Activated CD4-positive, alpha-beta T cell treated with anti-CD3 and anti-CD28 coated beads, Interleukin-2, amount 10 ng/mL, durations not matched to agents 24 days and 14 days (primary cell): ENCODE measurements at regions not wholly inside any gene's neighbourhood (a gene's known extent, or its start where the extent isn't known, plus 50 kb on each side); places are given as distances from the start of the nearest gene placed in this dataset.

Experiments
- DNase-seq: peaks from one replicate; pipeline ENCODE4 v3.0.0; 2022
- H3K27ac Mint-ChIP-seq: one replicate; pipeline ENCODE4 v1.8.0; 2022; ENCODE audit warnings: mild to moderate bottlenecking, mixed read lengths
- H3K27me3 Mint-ChIP-seq: one replicate; pipeline ENCODE4 v1.8.0; 2022; ENCODE audit warnings: mixed read lengths
- H3K36me3 Mint-ChIP-seq: one replicate; pipeline ENCODE4 v1.8.0; 2022; ENCODE audit warnings: low read depth, mild to moderate bottlenecking, mixed read lengths
- H3K4me1 Mint-ChIP-seq: one replicate; pipeline ENCODE4 v1.8.0; 2021; ENCODE audit warnings: mixed read lengths
- H3K4me3 Mint-ChIP-seq: one replicate; pipeline ENCODE4 v1.8.0; 2022; ENCODE audit warnings: mild to moderate bottlenecking, moderate library complexity, mixed read lengths
- H3K9me3 Mint-ChIP-seq: one replicate; pipeline ENCODE4 v1.8.0; 2021; ENCODE audit warnings: mixed read lengths
- intact Hi-C: fragments of 100-400 bp; cut with micrococcal nuclease; formaldehyde crosslinking; loops from one replicate; pipeline ENCODE4 v1.15.1; 2023

DNA sequence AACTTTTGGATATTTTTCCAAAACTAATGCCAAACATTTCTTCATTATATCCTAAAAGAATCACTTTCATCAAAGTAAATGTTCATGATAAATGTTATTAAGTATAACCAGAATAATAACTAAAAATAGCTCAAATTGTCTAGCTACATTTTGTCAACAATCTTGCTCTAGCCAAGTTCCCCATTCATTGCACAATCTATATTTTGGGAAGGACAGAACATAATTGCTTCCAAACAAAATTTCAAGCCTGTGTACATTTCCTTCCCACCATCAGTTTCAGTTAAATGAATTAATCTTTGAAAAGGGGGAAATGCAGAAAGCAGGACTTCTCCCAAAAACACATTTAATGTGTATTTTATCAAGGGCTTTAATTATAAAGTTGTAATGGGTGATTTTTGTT lies 98.0 kb upstream of the PLEKHG7 start:
- Mint-ChIP-seq H3K27ac (no peak overlapping the region), H3K4me3 (no peak overlapping the region), H3K27me3 (no peaks in the 10 kb centered on the region), H3K4me1 (peaks cover 27% of the 10 kb centered on the region), H3K36me3 (peaks cover 19% of the 10 kb centered on the region), H3K9me3 (peaks cover 25% of the 10 kb centered on the region)
- DNase-seq: no peak
- intact Hi-C loops: loop anchor here (5.0 kb wide), 1 partner anchor 917 kb away; no protein-coding TSS in a partner anchor

DNA sequence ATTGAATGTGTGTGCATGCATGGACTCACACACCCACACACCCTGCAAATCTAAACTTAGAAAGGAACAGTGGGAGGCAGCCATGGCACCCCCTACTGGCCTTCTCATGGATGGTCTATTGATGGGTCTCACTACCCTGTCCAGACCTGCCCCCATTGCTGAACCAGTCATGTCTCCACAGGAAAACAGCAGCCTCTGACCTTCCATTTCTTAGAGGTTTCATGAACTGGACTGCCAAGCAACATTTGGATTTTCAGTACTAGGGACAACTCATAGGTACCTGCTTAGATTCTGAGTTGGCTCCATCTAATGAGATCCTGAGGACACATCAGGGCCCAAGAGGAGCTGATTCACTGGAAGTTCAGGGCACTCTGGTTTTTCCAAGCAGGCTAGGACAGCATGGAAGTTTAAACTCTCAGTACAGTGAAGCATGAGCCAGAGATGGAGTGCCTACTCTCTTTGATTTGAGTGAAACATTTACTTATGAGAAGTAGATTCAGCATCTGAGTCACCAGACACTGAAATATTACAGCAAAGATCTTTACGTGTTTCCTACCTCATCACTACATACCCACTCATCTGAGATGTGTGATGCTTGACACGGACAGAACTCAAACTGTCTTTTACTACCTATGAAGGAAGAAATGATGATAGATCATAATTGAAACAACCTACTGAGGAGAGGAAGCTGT lies 98.9 kb upstream of the PLEKHG7 start:
- H3K36me3 Mint-ChIP-seq: peaks cover 28% of the 10 kb centered on the region
- H3K4me3 Mint-ChIP-seq: no peak overlapping the region
- H3K9me3 Mint-ChIP-seq: peaks cover 34% of the 10 kb centered on the region
- H3K27ac Mint-ChIP-seq: peak overlapping the region; percentile 89
- intact Hi-C loops: loop anchor here (5.0 kb wide), 1 partner anchor 917 kb away; no protein-coding TSS in a partner anchor
- H3K27me3 Mint-ChIP-seq: no peaks in the 10 kb centered on the region
- peaks cover 28% of the 10 kb centered on the region for H3K4me1 Mint-ChIP-seq
- DNase-seq: no peak

DNA sequence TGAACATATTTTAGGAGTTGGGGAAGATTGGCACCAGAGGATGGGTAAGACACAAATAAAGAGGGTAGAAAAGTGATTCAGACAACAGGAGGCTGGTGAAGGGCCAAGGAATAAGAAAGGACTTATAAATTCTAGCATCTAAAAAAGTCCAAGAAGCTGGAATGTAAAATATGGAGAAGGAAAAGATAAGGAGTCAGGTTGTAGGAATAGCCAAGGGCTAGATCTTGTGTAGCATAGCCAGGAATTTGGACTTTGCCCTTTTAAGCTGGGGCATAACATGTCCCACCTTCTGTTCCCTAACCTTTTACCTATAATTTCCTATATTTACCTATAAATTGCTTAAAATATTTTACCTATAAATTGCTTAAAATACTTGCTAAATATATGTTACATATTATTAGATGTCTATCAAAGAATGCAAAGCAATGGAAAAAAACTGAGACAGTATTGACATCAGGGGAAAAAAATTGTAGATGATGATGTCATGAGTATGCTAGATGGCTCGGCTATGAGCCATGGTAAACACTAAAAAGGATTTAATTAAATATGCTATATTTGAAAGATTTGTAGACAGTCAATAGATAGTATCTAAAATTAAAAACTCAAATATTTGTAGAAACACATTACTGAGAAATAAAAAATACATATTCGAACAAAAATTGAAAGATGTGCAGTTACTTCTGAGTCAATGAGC lies 99.7 kb upstream of the PLEKHG7 start:
- intact Hi-C loops: loop anchor here (5.0 kb wide), 1 partner anchor 916 kb away; no protein-coding TSS in a partner anchor
- H3K4me1 Mint-ChIP-seq: peaks cover 26% of the 10 kb centered on the region
- no peaks in the 10 kb centered on the region for H3K27me3 Mint-ChIP-seq
- peaks cover 33% of the 10 kb centered on the region for H3K36me3 Mint-ChIP-seq
- DNase-seq: no peak
- H3K4me3 Mint-ChIP-seq: no peak overlapping the region
- peak overlapping the region; percentile 9 for H3K27ac Mint-ChIP-seq
- peaks cover 38% of the 10 kb centered on the region for H3K9me3 Mint-ChIP-seq

DNA sequence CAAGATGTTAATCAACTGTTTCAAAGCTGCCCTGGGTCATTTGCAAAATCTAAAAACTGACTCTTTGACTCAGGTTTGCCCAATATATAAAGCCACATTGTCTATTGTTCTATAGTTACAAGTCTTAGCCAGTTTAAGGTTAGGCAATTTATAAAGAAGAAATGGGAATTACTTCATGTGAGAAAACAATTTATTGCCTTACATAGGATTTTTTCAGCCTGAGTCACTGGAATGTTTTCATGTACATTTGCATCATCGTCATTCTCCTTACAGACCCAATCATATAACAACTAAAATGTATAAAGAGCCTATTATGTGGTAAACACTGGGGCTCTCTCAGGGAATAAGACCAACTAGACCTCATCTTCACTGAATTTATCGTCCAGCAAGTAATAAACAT lies 100.3 kb upstream of the PLEKHG7 start:
- peaks cover 30% of the 10 kb centered on the region for H3K4me1 Mint-ChIP-seq
- H3K36me3 Mint-ChIP-seq: peaks cover 38% of the 10 kb centered on the region
- H3K4me3 Mint-ChIP-seq: no peak overlapping the region
- peak overlapping the region; percentile 9 for H3K27ac Mint-ChIP-seq
- no peaks in the 10 kb centered on the region for H3K27me3 Mint-ChIP-seq
- H3K9me3 Mint-ChIP-seq: peaks cover 38% of the 10 kb centered on the region
- intact Hi-C loops: loop anchor here (5.0 kb wide), 1 partner anchor 915 kb away; no protein-coding TSS in a partner anchor
- no peak for DNase-seq

DNA sequence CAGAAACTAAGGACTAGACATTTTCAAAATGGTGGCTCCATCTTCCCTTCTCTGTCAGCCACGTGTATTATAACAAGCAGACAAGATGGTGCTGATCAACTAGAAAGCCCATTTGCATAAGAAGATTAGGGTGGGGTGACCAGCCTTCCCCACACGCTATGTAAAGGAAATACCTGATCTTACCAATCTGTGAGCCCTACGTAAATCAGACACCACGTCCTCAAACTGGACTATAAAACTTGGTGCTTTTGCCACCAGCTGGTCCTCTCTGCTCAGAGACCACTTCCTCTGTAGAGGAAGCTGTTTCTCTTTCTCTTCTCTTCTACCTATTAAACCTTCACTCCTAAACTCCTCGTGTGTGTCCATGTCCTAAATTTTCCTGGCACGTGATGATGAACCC lies 101.1 kb upstream of the PLEKHG7 start:
- Mint-ChIP-seq H3K27me3 (no peaks in the 10 kb centered on the region), H3K36me3 (peaks cover 45% of the 10 kb centered on the region), H3K27ac (no peak overlapping the region), H3K4me1 (peaks cover 36% of the 10 kb centered on the region), H3K4me3 (no peak overlapping the region), H3K9me3 (peaks cover 42% of the 10 kb centered on the region)
- no peak for DNase-seq
- intact Hi-C loops: loop anchor here (5.0 kb wide), 1 partner anchor 914 kb away; no protein-coding TSS in a partner anchor

DNA sequence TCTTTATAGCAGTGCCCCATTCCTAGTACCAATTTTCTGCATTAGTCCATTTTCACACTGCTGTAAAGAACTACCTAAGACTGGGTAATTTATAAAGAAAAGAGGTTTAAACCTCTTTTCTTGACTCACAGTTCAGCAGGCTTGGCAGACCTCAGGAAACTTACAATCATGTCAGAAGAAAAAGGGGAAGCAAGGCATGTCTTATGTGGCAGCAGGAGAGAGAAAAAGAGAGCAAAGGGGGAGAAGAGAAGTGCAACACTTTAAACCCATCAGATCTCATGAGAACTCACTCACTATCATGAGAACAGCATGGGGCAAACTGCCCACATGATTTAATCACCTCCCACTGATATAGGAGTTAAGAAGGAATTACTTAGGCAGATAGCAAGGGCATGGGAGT lies 101.6 kb upstream of the PLEKHG7 start:
- H3K36me3 Mint-ChIP-seq: peaks cover 49% of the 10 kb centered on the region
- H3K27me3 Mint-ChIP-seq: no peaks in the 10 kb centered on the region
- H3K4me1 Mint-ChIP-seq: peaks cover 41% of the 10 kb centered on the region
- no peak overlapping the region for H3K4me3 Mint-ChIP-seq
- no peak for DNase-seq
- H3K9me3 Mint-ChIP-seq: peaks cover 45% of the 10 kb centered on the region
- intact Hi-C loops: loop anchor here (5.0 kb wide), 1 partner anchor 914 kb away; no protein-coding TSS in a partner anchor
- H3K27ac Mint-ChIP-seq: no peak overlapping the region

DNA sequence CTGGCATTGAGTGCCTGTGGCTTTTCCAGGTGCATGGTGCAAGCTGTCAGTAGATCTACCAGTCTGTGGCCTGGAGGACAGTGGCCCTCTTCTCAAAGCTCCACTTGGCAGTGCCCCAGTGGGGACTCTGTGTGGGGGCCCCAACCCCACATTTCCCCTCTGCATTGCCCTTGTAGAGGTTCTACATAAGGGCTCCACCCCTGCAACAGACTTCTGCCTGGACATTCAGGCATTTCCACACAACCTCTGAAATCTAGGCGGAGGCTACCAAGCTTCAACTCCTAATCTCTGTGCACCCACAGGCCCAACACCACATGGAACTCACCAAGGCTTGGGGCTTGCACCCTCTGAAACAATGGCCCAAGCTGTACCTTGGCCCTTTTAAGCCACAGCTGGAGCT lies 102.7 kb upstream of the PLEKHG7 start:
- peaks cover 55% of the 10 kb centered on the region for H3K36me3 Mint-ChIP-seq
- H3K4me3 Mint-ChIP-seq: no peak overlapping the region
- H3K27me3 Mint-ChIP-seq: no peaks in the 10 kb centered on the region
- intact Hi-C loops: loop anchor here (5.0 kb wide), 1 partner anchor 913 kb away; no protein-coding TSS in a partner anchor
- peaks cover 52% of the 10 kb centered on the region for H3K9me3 Mint-ChIP-seq
- DNase-seq: no peak
- H3K4me1 Mint-ChIP-seq: peaks cover 48% of the 10 kb centered on the region
- H3K27ac Mint-ChIP-seq: no peak overlapping the region

DNA sequence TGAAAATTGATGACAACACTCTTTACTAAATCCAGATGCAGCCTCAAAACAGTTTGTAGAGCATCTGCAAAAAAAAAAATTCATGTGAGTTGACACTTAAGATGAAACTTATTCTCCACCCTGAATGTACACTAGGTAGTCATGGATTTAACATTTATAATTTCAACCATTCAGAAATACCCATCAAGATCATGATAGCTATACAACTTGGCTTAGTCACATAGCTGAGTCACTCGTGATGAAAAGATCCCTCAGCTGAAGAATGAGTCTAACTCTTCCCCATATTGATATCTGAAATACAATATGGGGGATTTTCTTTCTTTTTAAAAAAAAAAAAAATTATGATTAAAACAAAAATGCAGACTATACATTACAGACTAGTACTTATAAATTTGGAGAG lies 104.8 kb upstream of the PLEKHG7 start:
- intact Hi-C loops: loop anchor here (1.0 to 5.0 kb wide), 2 partner anchors 195 to 329 kb away; partner anchors contain the start of gene EEA1
- H3K4me1 Mint-ChIP-seq: peaks cover 54% of the 10 kb centered on the region
- no peak overlapping the region for H3K4me3 Mint-ChIP-seq
- peaks cover 60% of the 10 kb centered on the region for H3K36me3 Mint-ChIP-seq
- DNase-seq: no peak
- H3K27me3 Mint-ChIP-seq: no peaks in the 10 kb centered on the region
- H3K9me3 Mint-ChIP-seq: peaks cover 46% of the 10 kb centered on the region
- H3K27ac Mint-ChIP-seq: peak overlapping the region; percentile 84

DNA sequence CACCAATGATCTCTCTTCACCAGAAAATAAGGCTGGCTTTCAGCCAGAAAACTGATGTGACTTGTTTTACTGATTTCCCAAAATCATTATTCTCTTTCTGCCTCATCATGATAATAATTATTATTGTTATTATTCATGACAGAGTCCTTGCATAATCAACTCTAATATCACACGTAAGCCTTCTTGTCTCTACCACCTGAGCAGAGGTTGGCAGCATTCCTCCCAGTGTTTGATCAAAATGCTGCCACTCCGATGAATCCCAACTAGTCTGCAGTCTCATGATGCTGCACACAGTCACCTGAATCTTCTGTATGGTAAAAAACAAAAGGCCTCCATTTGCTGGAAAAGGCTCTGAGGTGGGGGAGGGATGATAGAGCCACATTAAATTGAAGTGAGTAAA lies 105.7 kb upstream of the PLEKHG7 start:
- Mint-ChIP-seq H3K27ac (peak overlapping the region; percentile 84), H3K9me3 (peaks cover 40% of the 10 kb centered on the region), H3K27me3 (no peaks in the 10 kb centered on the region), H3K4me1 (peaks cover 54% of the 10 kb centered on the region), H3K36me3 (peaks cover 58% of the 10 kb centered on the region), H3K4me3 (no peak overlapping the region)
- intact Hi-C loops: loop anchor here (5.0 kb wide), 1 partner anchor 330 kb away; the partner anchor contains the start of gene EEA1
- no peak for DNase-seq

DNA sequence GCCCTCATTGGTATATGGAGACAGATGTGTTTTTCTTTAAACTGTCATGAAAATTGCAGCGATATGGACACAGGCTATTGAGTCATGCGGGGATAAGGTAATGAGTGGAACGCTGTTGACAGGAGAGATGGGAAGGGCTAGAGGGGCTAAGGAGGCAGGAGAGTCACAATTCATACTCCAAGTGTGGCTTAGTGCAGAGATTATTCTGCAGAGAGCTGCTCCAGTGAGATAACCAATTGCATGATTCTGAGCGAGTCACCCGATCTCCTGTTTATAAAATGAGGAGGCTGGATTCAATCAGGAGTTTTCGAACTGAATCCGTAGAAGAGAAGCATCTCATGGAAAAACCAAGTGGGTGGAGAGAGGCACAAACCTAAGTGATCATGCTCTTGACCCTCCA lies 106.4 kb upstream of the PLEKHG7 start:
- Mint-ChIP-seq H3K9me3 (peaks cover 35% of the 10 kb centered on the region), H3K27me3 (no peaks in the 10 kb centered on the region), H3K4me1 (peaks cover 55% of the 10 kb centered on the region), H3K27ac (peak overlapping the region; percentile 40), H3K4me3 (no peak overlapping the region), H3K36me3 (peaks cover 53% of the 10 kb centered on the region)
- intact Hi-C loops: loop anchor here (5.0 kb wide), 1 partner anchor 331 kb away; the partner anchor contains the start of gene EEA1
- no peak for DNase-seq

DNA sequence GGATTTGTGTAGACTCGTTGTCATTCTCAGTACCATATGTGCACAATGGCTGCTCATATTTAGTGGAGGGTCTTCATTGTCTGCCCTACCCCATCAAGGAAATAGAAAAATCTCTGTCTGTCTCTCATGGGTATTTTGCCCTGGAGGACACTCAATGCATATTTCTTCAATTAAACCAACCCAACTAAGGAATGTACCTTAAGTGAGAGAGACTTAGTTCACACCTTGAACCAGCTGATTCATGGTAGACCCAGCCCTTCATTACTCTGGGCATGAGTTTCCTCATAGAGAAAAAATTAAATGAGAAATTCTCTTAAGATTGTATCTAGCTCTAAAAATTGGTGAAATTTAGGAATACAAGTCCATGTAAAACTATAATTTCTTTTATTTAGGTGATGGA lies 107.1 kb upstream of the PLEKHG7 start:
- no peak for DNase-seq
- Mint-ChIP-seq H3K9me3 (peaks cover 27% of the 10 kb centered on the region), H3K4me3 (peak overlapping the region; percentile 16), H3K36me3 (peaks cover 46% of the 10 kb centered on the region), H3K27ac (peak overlapping the region; percentile 79), H3K27me3 (no peaks in the 10 kb centered on the region), H3K4me1 (peaks cover 52% of the 10 kb centered on the region)
- intact Hi-C loops: loop anchor here (2.0 to 5.0 kb wide), 3 partner anchors 193 to 449 kb away; partner anchors contain the start of gene EEA1

DNA sequence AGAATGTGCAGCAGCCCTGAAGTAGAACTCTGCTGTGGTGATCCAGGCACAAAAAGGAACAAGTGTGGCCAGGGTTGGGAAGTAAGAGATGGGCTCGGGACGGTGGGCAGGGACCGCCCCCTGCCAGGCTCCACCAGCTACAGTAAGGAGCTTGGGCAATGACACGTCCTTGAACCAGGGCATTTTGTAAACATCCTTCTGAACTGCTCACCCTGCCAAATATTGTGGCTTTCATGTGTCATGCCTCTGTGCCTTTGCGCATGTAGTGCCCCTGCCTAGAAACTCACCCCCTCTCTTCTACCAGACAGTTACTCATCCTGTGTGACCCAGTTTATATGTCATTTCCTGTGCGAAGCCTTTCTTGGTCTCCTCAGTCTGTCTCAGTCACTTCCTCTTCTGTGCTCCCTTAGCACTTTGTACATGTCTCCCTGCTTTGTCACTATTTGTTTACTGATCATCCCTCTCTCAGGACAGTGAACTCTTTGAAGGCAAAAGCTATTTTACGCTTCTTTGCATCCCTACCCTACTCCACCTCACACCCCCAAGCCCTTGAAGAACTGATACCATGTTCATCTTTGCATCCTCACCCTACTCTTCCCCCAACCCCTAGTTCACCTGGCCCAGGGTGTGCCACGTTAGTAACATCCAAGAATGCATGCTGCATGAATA lies 108.9 kb upstream of the PLEKHG7 start:
- H3K27me3 Mint-ChIP-seq: no peaks in the 10 kb centered on the region
- peaks cover 34% of the 10 kb centered on the region for H3K36me3 Mint-ChIP-seq
- H3K4me3 Mint-ChIP-seq: peak overlapping the region; percentile 71
- peak; percentile 92 for DNase-seq
- intact Hi-C loops: loop anchor here (1.0 to 5.0 kb wide), 6 partner anchors 42 to 717 kb away; no protein-coding TSS in a partner anchor
- peaks cover 57% of the 10 kb centered on the region for H3K4me1 Mint-ChIP-seq
- peaks cover 22% of the 10 kb centered on the region for H3K9me3 Mint-ChIP-seq
- H3K27ac Mint-ChIP-seq: peak overlapping the region; percentile 99

DNA sequence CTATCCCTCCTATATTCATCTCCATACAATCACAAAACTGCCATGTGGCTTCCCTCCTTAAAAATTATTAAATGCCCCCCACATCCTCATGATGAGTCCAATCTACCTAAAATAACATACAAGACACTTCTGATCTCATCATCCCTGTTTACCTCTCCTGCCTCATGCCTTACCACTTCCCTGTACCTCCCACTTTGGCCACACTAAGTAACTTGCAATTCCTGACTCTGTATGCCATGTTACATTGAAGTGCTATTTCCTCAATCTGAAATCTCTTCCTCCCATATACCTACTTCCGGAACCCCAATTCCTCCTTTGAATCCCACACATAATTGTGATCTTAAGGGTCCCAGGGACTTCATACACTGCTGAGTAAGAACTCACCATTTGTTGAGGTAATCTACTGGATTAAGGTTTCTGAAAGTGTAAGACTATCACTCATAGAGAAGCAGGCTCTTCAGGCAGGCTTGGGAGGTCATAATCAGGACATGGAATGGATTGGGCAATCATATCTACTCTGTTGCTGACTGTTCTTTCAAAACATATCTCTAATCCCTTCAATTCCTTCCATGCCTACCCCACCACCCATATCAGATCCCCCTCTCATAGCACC lies 117.6 kb upstream of the PLEKHG7 start:
- Mint-ChIP-seq H3K36me3 (peaks cover 19% of the 10 kb centered on the region), H3K27ac (no peak overlapping the region), H3K4me1 (peaks cover 6% of the 10 kb centered on the region), H3K4me3 (no peak overlapping the region), H3K9me3 (peaks cover 40% of the 10 kb centered on the region), H3K27me3 (no peaks in the 10 kb centered on the region)
- intact Hi-C loops: no loop called here
- DNase-seq: no peak
